ENCODE measurements at regions not wholly inside any gene's neighbourhood (a gene's known extent, or its start where the extent isn't known, plus 50 kb on each side); places are given as distances from the start of the nearest gene placed in this dataset.
A peak's percentile ranks its signal among the peaks of the same experiment; 100 is the strongest.

DNA sequence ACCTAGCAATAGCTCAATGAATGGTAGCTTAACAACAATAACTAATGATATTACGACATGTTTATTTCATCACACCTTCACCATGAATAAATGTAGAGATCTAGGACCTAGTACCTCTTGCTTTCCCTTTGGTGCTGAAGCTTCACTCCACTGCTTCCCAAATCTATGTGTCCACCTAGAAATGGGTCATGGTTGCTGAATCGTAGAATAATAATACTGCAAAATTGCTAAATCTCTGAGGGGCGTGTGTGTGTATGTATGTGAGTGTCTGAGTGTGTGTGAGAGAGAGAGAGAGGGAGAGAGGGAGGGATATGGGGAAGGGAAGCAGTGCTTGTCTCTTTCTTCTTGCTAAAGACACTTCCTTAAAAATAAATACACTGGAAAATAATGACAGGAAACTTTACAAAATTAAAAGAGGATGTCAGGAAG lies 109.3 kb upstream of the BMP2K start:
- Histone ChIP-seq H3K27me3 (no peaks in the 10 kb centered on the region), H3K9me3 (ENCODE audit: low read depth) (no peaks in the 10 kb centered on the region), H3K27ac (no peak overlapping the region), H3K4me1 (ENCODE audit: low read depth) (no peaks in the 10 kb centered on the region), H3K4me3 (no peak overlapping the region), H3K36me3 (no peaks in the 10 kb centered on the region)
- TF ChIP-seq CTCF (IDR thresholded peaks at IDR 0.05; ENCODE audit: low read depth, low read length) = no peak
- no peak for DNase-seq (ENCODE audit: low read depth in 1 of 2, low spot score in 1 of 2)

DNA sequence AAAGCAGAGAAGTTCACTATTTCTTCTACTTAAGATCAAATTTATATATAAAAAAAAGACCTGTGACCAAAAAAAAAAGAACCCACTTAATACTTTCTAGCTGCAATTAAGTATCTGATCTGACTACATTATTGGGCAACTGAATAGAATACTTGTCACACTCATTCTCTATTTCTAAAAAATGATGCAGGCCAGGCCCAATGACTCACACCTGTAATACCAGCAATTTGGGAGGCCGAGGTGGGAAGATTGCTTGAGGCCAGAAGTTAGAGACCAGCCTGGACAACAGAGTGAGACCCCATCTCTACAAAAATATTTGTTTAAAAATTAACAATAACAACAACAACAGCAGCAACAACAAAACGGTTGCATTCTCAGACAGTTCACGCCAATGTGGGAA lies 108.8 kb upstream of the BMP2K start:
- H3K9me3 ChIP-seq (ENCODE audit: low read depth) = no peaks in the 10 kb centered on the region
- TF ChIP-seq CTCF (IDR thresholded peaks at IDR 0.05; ENCODE audit: low read depth, low read length) = no peak
- H3K27me3 ChIP-seq = no peaks in the 10 kb centered on the region
- no peaks in the 10 kb centered on the region for H3K36me3 ChIP-seq
- H3K4me1 ChIP-seq (ENCODE audit: low read depth) = no peaks in the 10 kb centered on the region
- no peak overlapping the region for H3K4me3 ChIP-seq
- no peak for DNase-seq (ENCODE audit: low read depth in 1 of 2, low spot score in 1 of 2)
- no peak overlapping the region for H3K27ac ChIP-seq

DNA sequence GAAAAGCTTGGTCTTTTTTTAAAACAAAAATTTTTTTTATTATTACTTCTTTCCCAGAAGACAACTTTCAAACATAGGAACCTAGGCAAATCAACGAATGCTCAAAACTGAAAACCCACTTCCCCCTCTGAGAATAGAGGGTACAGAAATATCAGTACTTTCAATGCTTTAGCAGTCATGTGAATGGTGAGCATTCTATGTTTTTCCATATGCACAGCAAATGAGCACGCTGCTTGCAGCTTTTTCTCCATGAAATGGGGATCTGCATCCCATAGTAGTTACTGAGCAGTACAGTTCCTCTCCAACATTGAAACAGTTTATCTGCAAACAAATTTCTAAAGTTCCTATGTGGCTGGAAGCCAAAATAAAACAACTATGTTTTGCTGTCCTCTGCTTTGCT lies 108.4 kb upstream of the BMP2K start:
- Histone ChIP-seq H3K4me3 (no peak overlapping the region), H3K27me3 (no peaks in the 10 kb centered on the region), H3K27ac (no peak overlapping the region), H3K4me1 (ENCODE audit: low read depth) (no peaks in the 10 kb centered on the region), H3K9me3 (ENCODE audit: low read depth) (no peaks in the 10 kb centered on the region), H3K36me3 (no peaks in the 10 kb centered on the region)
- no peak for TF ChIP-seq CTCF (IDR thresholded peaks at IDR 0.05; ENCODE audit: low read depth, low read length)
- DNase-seq (ENCODE audit: low read depth in 1 of 2, low spot score in 1 of 2) = no peak

DNA sequence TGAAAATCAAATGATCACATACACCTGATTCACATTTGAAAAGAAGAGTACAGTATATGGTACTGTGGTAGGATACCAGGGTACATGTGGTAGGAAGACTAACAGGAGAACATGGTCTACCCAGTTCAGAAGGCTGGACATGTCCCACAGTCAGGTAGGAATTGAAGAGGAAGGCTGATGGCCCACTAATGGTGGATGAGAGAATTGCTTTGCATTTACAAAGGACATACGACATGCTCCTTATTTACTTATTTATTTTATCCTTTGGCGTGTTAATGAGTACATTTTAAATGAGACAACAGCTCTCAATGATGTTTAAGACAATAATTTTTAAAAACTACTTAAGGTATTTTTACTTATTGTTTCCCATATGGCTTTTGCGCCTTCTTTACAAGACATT lies 106.7 kb upstream of the BMP2K start:
- peak; percentile 8 for TF ChIP-seq CTCF (IDR thresholded peaks at IDR 0.05; ENCODE audit: low read depth, low read length)
- no peak for DNase-seq (ENCODE audit: low read depth in 1 of 2, low spot score in 1 of 2)
- no peaks in the 10 kb centered on the region for H3K4me1 ChIP-seq (ENCODE audit: low read depth)
- no peak overlapping the region for H3K4me3 ChIP-seq
- no peaks in the 10 kb centered on the region for H3K27me3 ChIP-seq
- no peaks in the 10 kb centered on the region for H3K9me3 ChIP-seq (ENCODE audit: low read depth)
- H3K27ac ChIP-seq = no peak overlapping the region
- H3K36me3 ChIP-seq = no peaks in the 10 kb centered on the region

- H3K4me3 ChIP-seq = no peak overlapping the region
- TF ChIP-seq CTCF (IDR thresholded peaks at IDR 0.05; ENCODE audit: low read depth, low read length) = no peak
- no peak overlapping the region for H3K27ac ChIP-seq
Observed at GRCh38 chr4:78671903-78672815, 104.0 kb upstream of the BMP2K start.

More at GRCh38 chr4:78671903-78672815, 104.0 kb upstream of the BMP2K start:
- H3K4me1 ChIP-seq (ENCODE audit: low read depth) = no peaks in the 10 kb centered on the region
- H3K36me3 ChIP-seq = no peaks in the 10 kb centered on the region
- H3K9me3 ChIP-seq (ENCODE audit: low read depth) = no peaks in the 10 kb centered on the region
- no peaks in the 10 kb centered on the region for H3K27me3 ChIP-seq
- DNase-seq (ENCODE audit: low read depth in 1 of 2, low spot score in 1 of 2) = no peak
